ENCODE measurements at regions not wholly inside any gene's neighbourhood (a gene's known extent, or its start where the extent isn't known, plus 50 kb on each side); places are given as distances from the start of the nearest gene placed in this dataset.

DNA sequence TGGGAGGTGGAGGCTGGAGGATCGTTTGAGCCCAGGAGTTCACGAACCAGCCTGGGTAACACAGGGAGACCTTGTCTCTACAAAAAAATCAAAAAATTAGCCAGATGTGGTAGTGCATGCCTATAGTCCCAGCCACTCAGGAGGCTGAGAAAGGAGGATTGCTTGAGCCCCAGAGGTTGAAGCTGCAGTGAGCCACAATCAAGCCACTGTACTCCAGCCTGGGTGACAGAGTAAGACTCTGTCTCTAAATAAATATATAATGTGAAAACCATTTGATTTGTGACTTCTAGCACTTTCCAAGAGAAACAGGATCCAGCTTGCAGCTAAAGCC lies 459.1 kb downstream of the SOX9 start:
- intact Hi-C loops (cut with DNase I), result no loop called here
- no peak for ATAC-seq
- Histone ChIP-seq H3K36me3 (no peaks in the 10 kb centered on the region), H3K27me3 (peaks cover 0 to 25% (median 2%) of the 10 kb centered on the region in 9 donors), H3K4me3 (no peak overlapping the region), H3K4me1 (no peaks in the 10 kb centered on the region), H3K9me3 (no peaks in the 10 kb centered on the region), H3K27ac (no peak overlapping the region)
- WGBS, 4 donors, result 76 to 82% (median 78%) methylated on average over 2 of the region's 2 CpGs
- no peak for DNase-seq
- TF ChIP-seq POLR2A (IDR thresholded peaks at IDR 0.05), result no peak
- TF ChIP-seq, protein P1, sequence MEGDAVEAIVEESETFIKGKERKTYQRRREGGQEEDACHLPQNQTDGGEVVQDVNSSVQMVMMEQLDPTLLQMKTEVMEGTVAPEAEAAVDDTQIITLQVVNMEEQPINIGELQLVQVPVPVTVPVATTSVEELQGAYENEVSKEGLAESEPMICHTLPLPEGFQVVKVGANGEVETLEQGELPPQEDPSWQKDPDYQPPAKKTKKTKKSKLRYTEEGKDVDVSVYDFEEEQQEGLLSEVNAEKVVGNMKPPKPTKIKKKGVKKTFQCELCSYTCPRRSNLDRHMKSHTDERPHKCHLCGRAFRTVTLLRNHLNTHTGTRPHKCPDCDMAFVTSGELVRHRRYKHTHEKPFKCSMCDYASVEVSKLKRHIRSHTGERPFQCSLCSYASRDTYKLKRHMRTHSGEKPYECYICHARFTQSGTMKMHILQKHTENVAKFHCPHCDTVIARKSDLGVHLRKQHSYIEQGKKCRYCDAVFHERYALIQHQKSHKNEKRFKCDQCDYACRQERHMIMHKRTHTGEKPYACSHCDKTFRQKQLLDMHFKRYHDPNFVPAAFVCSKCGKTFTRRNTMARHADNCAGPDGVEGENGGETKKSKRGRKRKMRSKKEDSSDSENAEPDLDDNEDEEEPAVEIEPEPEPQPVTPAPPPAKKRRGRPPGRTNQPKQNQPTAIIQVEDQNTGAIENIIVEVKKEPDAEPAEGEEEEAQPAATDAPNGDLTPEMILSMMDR (IDR thresholded peaks at IDR 0.05), result no peak

DNA sequence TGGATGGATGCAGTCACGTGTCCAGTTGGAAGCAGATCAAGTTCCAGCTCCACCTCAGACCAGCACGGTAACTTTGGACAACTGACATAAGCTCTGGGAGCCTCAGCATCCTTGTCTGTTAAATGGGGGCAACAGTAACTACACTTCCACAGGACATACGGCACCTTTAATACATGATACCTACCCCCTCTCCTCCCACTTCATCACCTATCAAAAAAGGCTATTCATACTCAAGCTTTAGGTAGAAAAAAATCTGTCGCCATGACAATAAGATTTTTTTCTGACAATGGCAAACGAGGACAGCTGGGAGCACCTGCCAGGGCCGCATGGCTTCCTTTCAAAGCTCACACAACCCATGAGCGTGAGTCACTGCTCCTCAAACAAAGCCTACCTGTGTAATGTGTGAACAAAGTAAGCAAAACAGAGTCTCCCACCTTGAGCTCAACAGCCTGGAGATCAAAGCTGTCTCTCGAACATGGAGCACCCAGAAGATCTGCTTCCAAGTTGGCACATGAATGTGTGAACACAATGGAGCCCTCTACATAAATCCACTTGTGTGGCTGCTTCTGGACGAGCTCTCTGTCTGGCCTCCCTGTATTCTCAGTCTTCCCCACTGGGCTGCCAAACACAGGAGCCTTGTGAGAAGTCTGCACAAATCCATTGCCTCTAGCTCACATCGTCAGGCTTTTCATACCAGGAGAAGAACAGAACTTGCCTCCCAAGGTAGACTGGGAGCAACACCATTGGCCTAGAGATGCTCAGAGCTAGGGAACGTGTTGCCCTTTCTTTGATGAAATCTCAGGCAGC lies 459.7 kb downstream of the SOX9 start:
- DNase-seq (no peak), ATAC-seq (no peak)
- H3K27ac ChIP-seq, result no peak overlapping the region
- H3K4me3 ChIP-seq, result no peak overlapping the region
- 60 to 68% (median 65%) methylated on average over 11 of the region's 11 CpGs for WGBS, 4 donors
- H3K36me3 ChIP-seq, result no peaks in the 10 kb centered on the region
- no peaks in the 10 kb centered on the region for H3K4me1 ChIP-seq
- intact Hi-C loops (cut with DNase I), result no loop called here
- peaks cover 0 to 20% (median 0%) of the 10 kb centered on the region in 9 donors for H3K27me3 ChIP-seq
- no peak for TF ChIP-seq POLR2A (IDR thresholded peaks at IDR 0.05)
- TF ChIP-seq, protein P1 (IDR thresholded peaks at IDR 0.05), result no peak
- H3K9me3 ChIP-seq, result no peaks in the 10 kb centered on the region

DNA sequence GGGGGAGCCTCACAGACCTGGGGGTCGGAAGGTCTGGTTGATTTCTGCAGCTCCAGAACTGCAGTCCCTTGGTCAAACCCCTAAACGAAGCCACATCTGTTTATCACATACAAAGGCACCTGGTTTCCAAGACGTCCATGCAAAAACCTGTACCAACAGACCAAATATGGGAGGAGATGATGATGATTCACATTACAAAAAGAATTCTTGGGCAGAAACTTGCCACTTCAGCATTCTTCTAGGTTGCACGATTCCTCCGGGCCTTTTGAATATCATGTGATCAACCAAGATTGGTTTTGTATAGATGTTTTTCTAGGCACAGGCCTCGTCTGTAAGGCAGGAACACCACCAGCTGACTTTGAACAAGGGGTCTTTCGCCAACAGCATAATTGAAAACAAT lies 466.3 kb downstream of the SOX9 start:
- peaks cover 0 to 27% (median 8%) of the 10 kb centered on the region in 9 donors for H3K27me3 ChIP-seq
- H3K4me1 ChIP-seq, result peaks cover 0 to 10% (median 5%) of the 10 kb centered on the region in 12 donors
- no peak for TF ChIP-seq POLR2A (IDR thresholded peaks at IDR 0.05)
- TF ChIP-seq, protein P1 (IDR thresholded peaks at IDR 0.05), result no peak
- H3K9me3 ChIP-seq, result no peaks in the 10 kb centered on the region
- H3K36me3 ChIP-seq, result no peaks in the 10 kb centered on the region
- 82 to 84% (median 83%) methylated on average over 7 of the region's 7 CpGs for WGBS, 4 donors
- H3K4me3 ChIP-seq, result no peak overlapping the region
- no peak for ATAC-seq
- intact Hi-C loops (cut with DNase I), result no loop called here
- DNase-seq, result no peak
- no peak overlapping the region for H3K27ac ChIP-seq

DNA sequence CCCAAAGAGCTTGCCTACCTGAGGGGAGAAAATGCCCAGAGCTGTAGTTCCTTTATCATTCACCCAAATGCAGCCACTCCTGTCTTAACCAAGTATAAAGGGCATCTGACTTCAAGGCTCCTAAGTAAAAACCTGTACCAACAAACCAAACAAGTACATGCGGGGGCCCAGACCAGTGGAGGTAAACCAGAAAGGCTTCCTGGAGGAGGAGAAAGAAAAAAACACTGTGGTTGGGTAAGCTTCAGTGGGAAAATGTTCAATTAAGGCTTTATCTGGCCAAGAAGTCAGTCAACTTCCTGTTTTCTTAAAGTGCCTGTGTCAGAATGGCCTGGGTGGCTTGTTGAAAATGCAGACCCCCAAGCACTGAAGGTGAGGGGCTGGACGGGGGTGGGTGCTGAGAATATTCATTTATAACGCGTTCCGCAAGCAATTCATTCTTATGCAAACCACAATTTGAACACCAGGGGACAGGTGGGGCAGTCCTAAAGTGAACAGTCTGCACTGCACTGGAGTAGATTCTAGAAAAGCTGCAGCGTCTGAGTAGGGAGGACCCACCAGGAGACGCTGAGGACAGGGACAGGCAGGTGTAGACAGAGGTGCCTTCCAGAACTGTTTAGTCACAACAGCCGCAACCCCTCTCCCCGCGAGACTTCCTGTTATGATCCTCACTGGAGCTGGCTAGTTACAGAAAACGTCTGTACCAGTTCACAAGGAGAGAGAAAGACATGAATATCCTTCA lies 467.1 kb downstream of the SOX9 start:
- peak overlapping the region in 1 of 12 donors; percentile 26 for H3K4me3 ChIP-seq
- 34 to 38% (median 36%) methylated on average over 11 of the region's 11 CpGs for WGBS, 4 donors
- intact Hi-C loops (cut with DNase I), result no loop called here
- no peak overlapping the region for H3K27ac ChIP-seq
- no peaks in the 10 kb centered on the region for H3K36me3 ChIP-seq
- no peak for ATAC-seq
- H3K9me3 ChIP-seq, result no peaks in the 10 kb centered on the region
- TF ChIP-seq, protein P1 (IDR thresholded peaks at IDR 0.05), result no peak
- TF ChIP-seq POLR2A (IDR thresholded peaks at IDR 0.05), result no peak
- peaks cover 0 to 17% (median 8%) of the 10 kb centered on the region in 12 donors for H3K4me1 ChIP-seq
- DNase-seq, result no peak
- peaks cover 0 to 35% (median 14%) of the 10 kb centered on the region in 9 donors for H3K27me3 ChIP-seq

Measured in heart left ventricle (tissue), 16 donors.